ENCODE measurements at regions not wholly inside any gene's neighbourhood (a gene's known extent, or its start where the extent isn't known, plus 50 kb on each side); places are given as distances from the start of the nearest gene placed in this dataset.

DNA sequence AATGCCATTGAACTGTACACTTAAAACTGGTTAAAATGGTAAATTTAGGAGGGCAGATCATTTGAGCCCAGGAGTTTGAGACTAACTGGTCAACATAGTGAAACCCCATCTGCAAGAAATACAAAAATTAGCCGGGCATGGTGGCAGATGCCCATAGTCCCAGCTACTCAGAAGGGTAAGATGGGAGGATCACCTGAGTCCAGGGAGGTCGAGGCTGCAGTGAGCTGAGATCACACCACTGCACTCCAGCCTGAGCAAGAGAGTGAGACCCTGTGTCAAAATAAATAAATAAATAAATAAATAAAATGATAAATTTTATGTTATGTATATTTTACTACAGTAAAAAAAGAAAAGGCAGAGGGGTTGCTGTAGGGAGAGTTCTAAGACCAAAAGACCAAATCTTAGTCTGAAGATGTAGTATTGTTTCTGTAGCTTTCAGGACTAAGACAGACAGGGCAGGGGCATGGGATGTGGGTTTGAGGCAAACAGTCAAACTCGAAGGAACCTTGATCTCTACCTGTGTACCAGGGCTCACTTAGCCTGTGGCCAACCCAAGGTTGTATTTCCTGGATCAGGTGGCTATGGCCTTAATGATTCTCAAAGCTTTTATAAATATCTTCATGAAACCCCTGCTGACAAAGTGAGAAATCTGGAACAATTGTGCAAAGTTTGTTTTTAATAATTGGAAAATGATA lies 316.7 kb downstream of the CYRIA start:
- TF ChIP-seq, protein P1, sequence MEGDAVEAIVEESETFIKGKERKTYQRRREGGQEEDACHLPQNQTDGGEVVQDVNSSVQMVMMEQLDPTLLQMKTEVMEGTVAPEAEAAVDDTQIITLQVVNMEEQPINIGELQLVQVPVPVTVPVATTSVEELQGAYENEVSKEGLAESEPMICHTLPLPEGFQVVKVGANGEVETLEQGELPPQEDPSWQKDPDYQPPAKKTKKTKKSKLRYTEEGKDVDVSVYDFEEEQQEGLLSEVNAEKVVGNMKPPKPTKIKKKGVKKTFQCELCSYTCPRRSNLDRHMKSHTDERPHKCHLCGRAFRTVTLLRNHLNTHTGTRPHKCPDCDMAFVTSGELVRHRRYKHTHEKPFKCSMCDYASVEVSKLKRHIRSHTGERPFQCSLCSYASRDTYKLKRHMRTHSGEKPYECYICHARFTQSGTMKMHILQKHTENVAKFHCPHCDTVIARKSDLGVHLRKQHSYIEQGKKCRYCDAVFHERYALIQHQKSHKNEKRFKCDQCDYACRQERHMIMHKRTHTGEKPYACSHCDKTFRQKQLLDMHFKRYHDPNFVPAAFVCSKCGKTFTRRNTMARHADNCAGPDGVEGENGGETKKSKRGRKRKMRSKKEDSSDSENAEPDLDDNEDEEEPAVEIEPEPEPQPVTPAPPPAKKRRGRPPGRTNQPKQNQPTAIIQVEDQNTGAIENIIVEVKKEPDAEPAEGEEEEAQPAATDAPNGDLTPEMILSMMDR (IDR thresholded peaks at IDR 0.05) = no peak
- no peak for TF ChIP-seq EZH2phosphoT487 (IDR thresholded peaks at IDR 0.05; ENCODE audit: borderline replicate concordance, low read depth)
